ENCODE measurements at regions not wholly inside any gene's neighbourhood (a gene's known extent, or its start where the extent isn't known, plus 50 kb on each side); places are given as distances from the start of the nearest gene placed in this dataset.

- Histone ChIP-seq H2AFZ (ENCODE audit: low read depth, low read length, severe bottlenecking) (no peak overlapping the region), H3K79me2 (ENCODE audit: insufficient read depth, low read length) (no peaks in the 10 kb centered on the region)
These were observed 170.7 kb downstream of the SLIT2 start for GRCh38 chr4:20422398-20422797.

DNA sequence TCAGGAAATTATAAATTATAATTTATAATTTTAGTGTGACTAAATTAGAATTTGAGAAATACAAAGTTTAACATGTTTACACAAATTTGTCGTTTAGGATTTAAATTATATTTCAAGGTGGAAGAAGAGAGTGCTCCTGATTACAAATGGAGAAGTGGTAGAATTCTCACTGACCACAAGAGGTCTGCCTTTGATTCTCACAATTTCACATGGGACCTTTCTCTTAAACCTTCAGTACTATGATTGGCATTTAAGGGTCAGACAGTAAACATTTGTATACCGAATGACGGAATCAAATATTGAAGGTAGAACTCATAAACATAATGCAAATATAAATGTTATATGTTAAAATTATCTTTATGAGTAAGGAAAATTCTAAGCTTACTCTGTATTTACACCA is 171.7 kb downstream of the SLIT2 start:
- no peak overlapping the region for H3K27ac ChIP-seq (ENCODE audit: low read depth, low read length)
- H3K4me3 ChIP-seq (ENCODE audit: insufficient read depth, low read length, poor library complexity, severe bottlenecking), result no peak overlapping the region
- H3K36me3 ChIP-seq (ENCODE audit: low read length), result no peaks in the 10 kb centered on the region
- no peaks in the 10 kb centered on the region for H4K20me1 ChIP-seq (ENCODE audit: low read depth, low read length)
- no peaks in the 10 kb centered on the region for H3F3A ChIP-seq (ENCODE audit: insufficient read depth)
- H3K9ac ChIP-seq (ENCODE audit: low read length), result no peak overlapping the region
- no peak for TF ChIP-seq EZH2phosphoT487 (conservative IDR thresholded peaks at IDR 0.05; ENCODE audit: low read length)
- TF ChIP-seq, protein P1, sequence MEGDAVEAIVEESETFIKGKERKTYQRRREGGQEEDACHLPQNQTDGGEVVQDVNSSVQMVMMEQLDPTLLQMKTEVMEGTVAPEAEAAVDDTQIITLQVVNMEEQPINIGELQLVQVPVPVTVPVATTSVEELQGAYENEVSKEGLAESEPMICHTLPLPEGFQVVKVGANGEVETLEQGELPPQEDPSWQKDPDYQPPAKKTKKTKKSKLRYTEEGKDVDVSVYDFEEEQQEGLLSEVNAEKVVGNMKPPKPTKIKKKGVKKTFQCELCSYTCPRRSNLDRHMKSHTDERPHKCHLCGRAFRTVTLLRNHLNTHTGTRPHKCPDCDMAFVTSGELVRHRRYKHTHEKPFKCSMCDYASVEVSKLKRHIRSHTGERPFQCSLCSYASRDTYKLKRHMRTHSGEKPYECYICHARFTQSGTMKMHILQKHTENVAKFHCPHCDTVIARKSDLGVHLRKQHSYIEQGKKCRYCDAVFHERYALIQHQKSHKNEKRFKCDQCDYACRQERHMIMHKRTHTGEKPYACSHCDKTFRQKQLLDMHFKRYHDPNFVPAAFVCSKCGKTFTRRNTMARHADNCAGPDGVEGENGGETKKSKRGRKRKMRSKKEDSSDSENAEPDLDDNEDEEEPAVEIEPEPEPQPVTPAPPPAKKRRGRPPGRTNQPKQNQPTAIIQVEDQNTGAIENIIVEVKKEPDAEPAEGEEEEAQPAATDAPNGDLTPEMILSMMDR (IDR thresholded peaks at IDR 0.05; ENCODE audit: insufficient read depth, low read length, poor library complexity, severe bottlenecking), result no peak
- H2AFZ ChIP-seq (ENCODE audit: low read depth, low read length, severe bottlenecking), result no peak overlapping the region
- no peaks in the 10 kb centered on the region for H3K79me2 ChIP-seq (ENCODE audit: insufficient read depth, low read length)
- H3K4me2 ChIP-seq (ENCODE audit: low read depth, low read length, poor library complexity, severe bottlenecking), result no peak overlapping the region
- H3K9me3 ChIP-seq (ENCODE audit: insufficient read depth, low read length), result no peaks in the 10 kb centered on the region
- no peaks in the 10 kb centered on the region for H3K9me2 ChIP-seq (replicated peaks; ENCODE audit: insufficient read depth, low read length)
- H3K27me3 ChIP-seq (ENCODE audit: low read length), result no peaks in the 10 kb centered on the region

More at GRCh38 chr4:20422398-20422797, 170.7 kb downstream of the SLIT2 start:
- no peaks in the 10 kb centered on the region for H3K9me3 ChIP-seq (ENCODE audit: insufficient read depth, low read length)
- no peaks in the 10 kb centered on the region for H3K27me3 ChIP-seq (ENCODE audit: low read length)
- no peak overlapping the region for H3K4me3 ChIP-seq (ENCODE audit: insufficient read depth, low read length, poor library complexity, severe bottlenecking)
- H4K20me1 ChIP-seq (ENCODE audit: low read depth, low read length), result no peaks in the 10 kb centered on the region
- H3F3A ChIP-seq (ENCODE audit: insufficient read depth), result no peaks in the 10 kb centered on the region
- no peaks in the 10 kb centered on the region for H3K36me3 ChIP-seq (ENCODE audit: low read length)
- H3K9ac ChIP-seq (ENCODE audit: low read length), result no peak overlapping the region
- H3K27ac ChIP-seq (ENCODE audit: low read depth, low read length), result no peak overlapping the region
- no peaks in the 10 kb centered on the region for H3K9me2 ChIP-seq (replicated peaks; ENCODE audit: insufficient read depth, low read length)
- H3K4me2 ChIP-seq (ENCODE audit: low read depth, low read length, poor library complexity, severe bottlenecking), result no peak overlapping the region
- TF ChIP-seq, protein P1 (IDR thresholded peaks at IDR 0.05; ENCODE audit: insufficient read depth, low read length, poor library complexity, severe bottlenecking), result no peak
- TF ChIP-seq EZH2phosphoT487 (conservative IDR thresholded peaks at IDR 0.05; ENCODE audit: low read length), result no peak

- Histone ChIP-seq H3K4me3 (ENCODE audit: insufficient read depth, low read length, poor library complexity, severe bottlenecking) (no peak overlapping the region), H4K20me1 (ENCODE audit: low read depth, low read length) (no peaks in the 10 kb centered on the region), H3F3A (ENCODE audit: insufficient read depth) (no peaks in the 10 kb centered on the region), H3K9ac (ENCODE audit: low read length) (no peak overlapping the region), H3K9me2 (replicated peaks; ENCODE audit: insufficient read depth, low read length) (no peaks in the 10 kb centered on the region), H3K27me3 (ENCODE audit: low read length) (no peaks in the 10 kb centered on the region), H3K9me3 (ENCODE audit: insufficient read depth, low read length) (no peaks in the 10 kb centered on the region), H3K4me2 (ENCODE audit: low read depth, low read length, poor library complexity, severe bottlenecking) (no peak overlapping the region), H3K27ac (ENCODE audit: low read depth, low read length) (no peak overlapping the region), H3K79me2 (ENCODE audit: insufficient read depth, low read length) (no peaks in the 10 kb centered on the region), H3K36me3 (ENCODE audit: low read length) (no peaks in the 10 kb centered on the region), H2AFZ (ENCODE audit: low read depth, low read length, severe bottlenecking) (no peak overlapping the region)
- TF ChIP-seq EZH2phosphoT487 (conservative IDR thresholded peaks at IDR 0.05; ENCODE audit: low read length), result no peak
- TF ChIP-seq, protein P1 (IDR thresholded peaks at IDR 0.05; ENCODE audit: insufficient read depth, low read length, poor library complexity, severe bottlenecking), result no peak
These were observed 174.3 kb downstream of the SLIT2 start for GRCh38 chr4:20426028-20426427.
